Endothelial cell of umbilical vein (primary cell): ENCODE measurements at regions not wholly inside any gene's neighbourhood (a gene's known extent, or its start where the extent isn't known, plus 50 kb on each side); places are given as distances from the start of the nearest gene placed in this dataset.

Experiments used
- BruUV-seq: library from RNA; stranded (reverse); fragments of 400-500 nt; replicated peaks from 2 replicates; lab custom pipeline; 2021; lab: Mats Ljungman, UMichigan
- CTCF ChIA-PET: fragments of 300-600, 350-600 bp; sonication (Branson Sonifier 250); formaldehyde crosslinking; loops from one replicate; lab custom pipeline; 2021; ENCODE audit warnings: antibody characterized with exemption, inconsistent platforms; lab: Charles Lee
- POLR2A ChIA-PET: fragments of 300-600, 350-600 bp; sonication (Branson Sonifier 250); formaldehyde crosslinking; loops from one replicate; lab custom pipeline; 2021; ENCODE audit warnings: antibody characterized with exemption, inconsistent platforms; lab: Charles Lee
- DNase-seq: peaks from one replicate; pipeline ENCODE4 v3.0.0-alpha.2; 2011; ENCODE audit warnings: low read depth, low spot score
- FAIRE-seq: peaks from 2 replicates; lab custom pipeline; 2011; peaks lifted over from hg19 to GRCh38; lab: Jason Lieb, UNC
- H2AFZ ChIP-seq: 2 replicates; pipeline ENCODE4 v1.6.0; 2012; ENCODE audit warnings: low read depth, low read length, control low read depth, inconsistent platforms
- H3K27ac ChIP-seq: 2 replicates; pipeline ENCODE4 v1.5.1; 2011; ENCODE audit warnings: low read depth, mild to moderate bottlenecking, control low read depth, low read length, moderate library complexity; ENCODE audit not compliant: insufficient read depth
- H3K27me3 ChIP-seq, 2 experiments: 2 replicates each; pipeline versions ENCODE4 v1.6.0 to v1.6.1; 2011; ENCODE audit warnings: low read length in 2 of 2, mixed read lengths in 1 of 2; ENCODE audit not compliant: control insufficient read depth in 2 of 2, insufficient read depth in 2 of 2
- H3K36me3 ChIP-seq, 2 experiments: 2 replicates in 1 of 2; 3 replicates in 1 of 2; pipeline ENCODE4 v1.5.1; 2011; ENCODE audit warnings: low read length in 2 of 2, mild to moderate bottlenecking in 1 of 2, moderate library complexity in 1 of 2; ENCODE audit not compliant: control insufficient read depth in 2 of 2, insufficient read depth in 2 of 2; ENCODE audit errors: extremely low read depth in 1 of 2
- H3K4me1 ChIP-seq: 3 replicates; pipeline ENCODE4 v1.5.1; 2011; ENCODE audit warnings: mild to moderate bottlenecking, low read length; ENCODE audit not compliant: control insufficient read depth, insufficient read depth; ENCODE audit errors: extremely low read depth
- H3K4me2 ChIP-seq: 2 replicates; pipeline ENCODE4 v1.6.1; 2011; ENCODE audit warnings: low read length, control low read depth, mixed read lengths; ENCODE audit not compliant: insufficient read depth
- H3K4me3 ChIP-seq, 3 experiments: fragments of 200-600 bp in 1 of 3; sonication (generic), shearing (Covaris generic) in 1 of 3; replicated peaks in 1 of 3; 2 replicates each; pipeline ENCODE4 v1.5.1; 2011 to 2016; ENCODE audit warnings: control low read depth in 3 of 3, low read length in 3 of 3, mild to moderate bottlenecking in 2 of 3, inconsistent platforms in 1 of 3, low read depth in 1 of 3, moderate library complexity in 1 of 3; ENCODE audit not compliant: insufficient read depth in 1 of 3
- H3K79me2 ChIP-seq: 2 replicates; pipeline ENCODE4 v1.6.0; 2012; ENCODE audit warnings: low read length, inconsistent platforms; ENCODE audit not compliant: control insufficient read depth, insufficient read depth
- H3K9ac ChIP-seq: replicated peaks from 2 replicates; pipeline ENCODE3; 2011; ENCODE audit warnings: low read length, control low read depth; ENCODE audit not compliant: insufficient read depth; ENCODE audit errors: extremely low read depth
- H3K9me1 ChIP-seq: replicated peaks from 3 replicates; pipeline ENCODE4 v1.6.0; 2011; ENCODE audit warnings: mild to moderate bottlenecking, low read length; ENCODE audit not compliant: control insufficient read depth, insufficient read depth; ENCODE audit errors: extremely low read depth
- H3K9me3 ChIP-seq: replicated peaks from 2 replicates; pipeline ENCODE4 v1.5.1; 2012; ENCODE audit warnings: low read length, inconsistent platforms; ENCODE audit not compliant: control insufficient read depth, insufficient read depth
- H4K20me1 ChIP-seq: replicated peaks from 2 replicates; pipeline ENCODE3; 2011; ENCODE audit warnings: mild to moderate bottlenecking, low read length; ENCODE audit not compliant: control insufficient read depth, insufficient read depth; ENCODE audit errors: extremely low read depth
- CTCF ChIP-seq, 2 donors: IDR thresholded peaks; 1 replicate in 1 of 2; 2 replicates in 1 of 2; pipeline ENCODE4 v1.5.1; 2011; ENCODE audit warnings: low read length in 2 of 2, mild to moderate bottlenecking in 2 of 2, moderate library complexity in 2 of 2, control low read depth in 1 of 2, inconsistent platforms in 1 of 2, low read depth in 1 of 2; ENCODE audit not compliant: insufficient read depth in 1 of 2; ENCODE audit errors: extremely low read depth in 1 of 2
- EZH2 ChIP-seq: IDR thresholded peaks from 2 replicates; pipeline ENCODE4 v1.6.1; 2012; ENCODE audit warnings: borderline replicate concordance, low read depth, mild to moderate bottlenecking, moderate library complexity, low read length, inconsistent platforms; ENCODE audit not compliant: severe bottlenecking
- FOS ChIP-seq: IDR thresholded peaks from 2 replicates; pipeline ENCODE4 v1.6.1; 2011; ENCODE audit warnings: mild to moderate bottlenecking, low read length, moderate library complexity, borderline replicate concordance; ENCODE audit not compliant: insufficient read depth
- GATA2 ChIP-seq: IDR thresholded peaks from 2 replicates; pipeline ENCODE4 v1.7.0; 2011; ENCODE audit warnings: low read depth, mild to moderate bottlenecking, moderate library complexity, mixed read lengths, low read length; ENCODE audit not compliant: insufficient read length, insufficient read depth
- JUN ChIP-seq: IDR thresholded peaks from 2 replicates; pipeline ENCODE4 v1.6.1; 2011; ENCODE audit warnings: borderline replicate concordance, low read depth; ENCODE audit not compliant: insufficient read length, insufficient read depth
- MYC ChIP-seq: IDR thresholded peaks from one replicate; pipeline ENCODE4 v1.6.1; 2011; ENCODE audit warnings: mild to moderate bottlenecking, low read depth, low read length
- POLR2A ChIP-seq: IDR thresholded peaks from 2 replicates; pipeline ENCODE4 v1.6.1; 2012; ENCODE audit warnings: low read depth, mild to moderate bottlenecking, control low read depth, low read length
- POLR2AphosphoS5 ChIP-seq: IDR thresholded peaks from 2 replicates; pipeline ENCODE4 v1.6.1; 2012; ENCODE audit warnings: low read depth, mild to moderate bottlenecking, control low read depth, low read length, moderate library complexity; ENCODE audit not compliant: insufficient read depth
- dilution Hi-C: fragments of 300-500 bp; cut with MboI; formaldehyde crosslinking; loops from one replicate; pipeline ENCODE4 v1.15.0; 2019; ENCODE audit warnings: low sequenced_read_pairs; ENCODE audit not compliant: extremely low pct_ligation_motif_present
- intact Hi-C: fragments of 100-400 bp; cut with micrococcal nuclease; formaldehyde crosslinking; loops from one replicate; pipeline ENCODE4 v1.10.0; 2022
- TF ChIP-seq, protein P1 (sequence below): IDR thresholded peaks from 2 replicates; pipeline ENCODE4 v1.6.1; 2011; ENCODE audit not compliant: insufficient read depth, insufficient read length

GRCh38 chr14:79967453-79967852 lies 243.9 kb downstream of the DIO2 start:
- H3K27ac ChIP-seq: no peak overlapping the region
- no peaks in the 10 kb centered on the region for H3K9me3 ChIP-seq
- DNase-seq (no peak), FAIRE-seq (no peak)
- H3K4me3 ChIP-seq: no peak overlapping the region
- no peaks in the 10 kb centered on the region for H3K36me3 ChIP-seq
- H4K20me1 ChIP-seq: no peaks in the 10 kb centered on the region
- no TSS peak for BruUV-seq
- ChIA-PET CTCF (no interaction called here), POLR2A (no interaction called here)
- no peak overlapping the region for H3K9ac ChIP-seq
- no peaks in the 10 kb centered on the region for H3K9me1 ChIP-seq
- H3K27me3 ChIP-seq: no peaks in the 10 kb centered on the region
- H3K4me1 ChIP-seq: no peaks in the 10 kb centered on the region
- TF ChIP-seq FOS: no peak
- TF ChIP-seq POLR2A: no peak
- TF ChIP-seq EZH2: no peak
- TF ChIP-seq MYC: no peak
- TF ChIP-seq, protein P1, sequence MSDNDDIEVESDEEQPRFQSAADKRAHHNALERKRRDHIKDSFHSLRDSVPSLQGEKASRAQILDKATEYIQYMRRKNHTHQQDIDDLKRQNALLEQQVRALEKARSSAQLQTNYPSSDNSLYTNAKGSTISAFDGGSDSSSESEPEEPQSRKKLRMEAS: no peak
- no peak for TF ChIP-seq GATA2
- no peak for TF ChIP-seq POLR2AphosphoS5
- TF ChIP-seq JUN: no peak
- no peak for TF ChIP-seq CTCF (IDR thresholded peaks at IDR 0.05; ENCODE audit: extremely low read depth in 1 of 2, insufficient read depth in 1 of 2, low read depth in 1 of 2, low read length in 2 of 2)
- H3K79me2 ChIP-seq: no peaks in the 10 kb centered on the region
- H3K4me2 ChIP-seq: no peak overlapping the region
- dilution Hi-C loops: no loop called here
- intact Hi-C loops: no loop called here
- no peak overlapping the region for H2AFZ ChIP-seq
